Nucleus accumbens (tissue), 56 donors: ENCODE measurements at regions not wholly inside any gene's neighbourhood (a gene's known extent, or its start where the extent isn't known, plus 50 kb on each side); places are given as distances from the start of the nearest gene placed in this dataset.
A peak's percentile ranks its signal among the peaks of the same experiment; 100 is the strongest.
"Not testable (repeated sequence)": the region's sequence is repeated elsewhere in the genome, so short reads cannot be mapped to it uniquely, and the experiment has no call there.

ENCODE experiments used
- DNase-seq, 56 donors: peaks; one replicate each; lab custom pipeline; 2025; lab: John Stamatoyannopoulos, UW

DNA sequence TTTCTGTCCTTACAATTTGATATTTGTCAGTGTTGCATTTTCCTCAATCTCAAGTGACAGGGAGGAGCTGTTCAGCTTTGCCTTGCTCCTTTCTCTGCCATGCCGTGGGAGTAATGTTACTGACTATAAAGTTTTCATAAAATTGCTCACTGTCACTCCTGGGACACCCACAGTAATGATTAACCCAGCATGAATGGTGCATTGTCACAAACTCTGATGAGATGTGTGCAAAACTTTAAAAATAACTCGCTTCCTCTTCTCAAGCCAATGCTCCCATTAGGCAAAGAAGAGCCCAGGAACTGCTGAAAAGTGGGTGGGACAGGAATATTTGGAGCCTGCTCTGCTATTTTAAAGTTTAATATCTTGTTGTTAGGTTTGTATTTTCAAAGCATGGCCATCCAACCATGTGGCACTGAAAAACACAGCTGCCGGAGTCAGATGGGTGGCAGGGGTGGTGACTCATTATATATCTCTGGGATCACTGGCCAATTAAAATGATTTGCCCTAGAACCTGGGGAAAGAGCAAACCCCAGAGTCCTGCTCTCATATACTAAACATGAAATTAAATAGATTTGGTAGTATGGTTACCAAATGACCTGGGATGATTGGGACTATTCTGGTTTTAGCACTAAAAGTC lies 260.1 kb downstream of the BTBD3 start:
- peak in 19 of 56 donors; percentile 3 to 68 (median 28) for DNase-seq

DNA sequence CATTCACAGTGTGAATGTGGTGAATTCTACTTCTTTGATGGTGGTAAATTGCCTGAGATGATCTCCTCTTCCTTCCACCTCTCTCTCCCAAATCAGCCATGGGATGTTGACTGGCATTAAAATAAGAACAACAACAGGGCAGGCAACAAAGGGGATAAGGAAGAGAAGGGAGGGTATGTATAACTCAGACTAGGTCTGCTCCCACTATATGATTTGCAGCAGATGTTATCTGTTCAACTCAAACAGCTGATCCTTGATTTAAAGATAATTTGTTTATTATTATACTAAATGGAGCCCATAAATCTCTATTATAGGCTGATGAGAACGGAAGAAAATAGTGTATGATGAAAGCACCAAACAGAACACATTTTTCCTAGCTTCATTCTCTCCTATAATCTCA lies 262.0 kb downstream of the BTBD3 start:
- no peak for DNase-seq

- DNase-seq, result no peak
Observed at GRCh38 chr20:12180107-12180661, 262.5 kb downstream of the BTBD3 start.

- no peak for DNase-seq
Observed at GRCh38 chr20:12198281-12198680, 280.6 kb downstream of the BTBD3 start.

- DNase-seq, result no peak
Observed at GRCh38 chr20:12199703-12200102, 282.0 kb downstream of the BTBD3 start.

DNA sequence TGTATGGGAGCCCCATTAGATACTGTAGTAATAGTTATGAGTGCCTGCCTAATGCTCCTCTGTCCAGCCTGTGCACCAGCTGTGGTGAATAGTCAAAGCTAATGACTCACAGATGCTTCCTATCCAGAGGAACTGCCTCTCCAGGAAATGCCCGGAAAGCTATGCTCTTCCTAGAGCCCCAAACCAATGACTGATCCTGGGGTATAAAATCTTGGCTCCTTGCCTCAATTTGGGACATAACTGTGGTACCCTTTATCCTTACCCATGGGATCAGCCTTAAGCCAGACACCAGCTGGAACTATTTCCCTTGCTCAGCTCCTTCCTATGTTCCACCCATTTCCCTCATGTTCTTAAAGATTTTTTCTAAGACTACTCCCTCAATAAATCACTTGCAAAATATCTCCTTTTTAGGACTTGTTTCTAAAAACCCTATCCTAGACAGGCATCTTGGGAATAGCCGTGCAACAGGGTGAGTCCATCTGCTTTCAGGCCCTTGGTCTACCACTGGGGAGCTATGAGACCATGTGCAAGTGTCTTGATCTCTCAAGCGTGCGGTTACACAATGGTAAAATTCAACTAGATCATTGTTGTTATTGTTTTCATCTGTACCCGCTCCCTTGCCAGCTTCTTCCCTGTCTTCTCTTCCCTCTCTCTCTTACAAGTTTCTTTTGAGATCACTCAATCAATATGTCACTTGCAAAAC lies 283.7 kb downstream of the BTBD3 start:
- no peak for DNase-seq

GRCh38 chr20:12203399-12203798 lies 285.7 kb downstream of the BTBD3 start:
- no peak for DNase-seq

- no peak for DNase-seq
Observed at GRCh38 chr20:12203981-12204380, 286.3 kb downstream of the BTBD3 start.

- DNase-seq, result no peak
Observed at GRCh38 chr20:12207875-12208274, 290.2 kb downstream of the BTBD3 start.

- DNase-seq, result no peak
Observed at GRCh38 chr20:12210591-12210990, 292.9 kb downstream of the BTBD3 start.

GRCh38 chr20:12211361-12211760 lies 293.7 kb downstream of the BTBD3 start:
- DNase-seq, result no peak

DNA sequence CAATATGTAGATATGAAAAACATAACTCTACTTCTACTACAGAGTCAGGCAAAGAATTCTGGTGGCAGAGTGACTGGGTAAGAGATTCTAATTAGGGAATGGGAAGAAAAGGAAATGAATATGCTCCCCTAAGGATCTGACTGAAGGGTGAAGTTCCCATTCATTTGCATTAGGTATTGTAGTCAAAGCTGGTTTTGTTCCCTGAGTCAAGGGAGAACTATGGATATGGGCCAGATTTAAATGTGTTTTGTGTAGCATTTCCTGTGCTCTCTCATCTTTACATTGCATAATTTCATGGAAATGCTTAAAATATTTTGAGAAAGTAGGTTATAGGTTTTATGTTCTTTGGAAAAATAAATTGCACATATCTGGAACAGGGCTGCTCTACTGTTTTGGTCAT lies 299.7 kb downstream of the BTBD3 start:
- DNase-seq, result no peak

GRCh38 chr20:12219798-12220197 lies 302.1 kb downstream of the BTBD3 start:
- no peak for DNase-seq

DNA sequence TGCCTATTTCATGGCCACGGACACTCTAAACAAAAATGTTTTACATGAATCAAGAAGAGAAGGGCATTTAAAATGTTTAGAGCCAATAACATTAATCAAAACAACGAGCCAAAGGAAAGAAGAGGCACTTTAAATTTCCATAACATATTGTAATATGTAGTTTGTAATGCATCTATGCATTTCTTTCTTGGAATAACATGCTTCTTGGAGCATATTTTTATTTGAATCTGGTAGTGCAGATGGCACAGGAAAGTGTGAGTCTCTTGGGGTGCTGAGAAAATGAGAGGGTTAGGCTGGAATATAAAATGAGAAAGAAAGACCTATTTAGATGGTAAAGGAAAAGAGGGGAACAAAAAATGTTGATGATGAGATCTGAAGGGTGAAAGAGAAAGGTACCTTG lies 305.4 kb downstream of the BTBD3 start:
- DNase-seq, result no peak

DNA sequence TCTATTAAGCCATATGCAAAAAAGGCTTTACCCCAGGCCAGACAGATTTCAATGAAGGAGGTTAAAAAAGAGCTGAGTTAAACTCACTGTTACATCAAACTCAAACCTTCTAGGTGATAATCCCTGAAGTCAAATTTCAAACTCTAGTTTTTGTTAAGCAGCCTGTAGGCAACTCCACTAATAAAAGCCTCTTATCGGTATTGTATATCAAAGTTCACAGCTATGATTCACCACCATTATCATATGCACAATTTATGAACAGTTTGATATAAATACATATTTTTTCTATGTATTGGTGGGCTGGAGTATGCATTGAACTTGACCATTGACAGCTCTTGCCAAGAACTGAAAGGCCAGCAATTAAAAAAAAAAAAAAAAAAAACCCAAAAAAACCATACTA lies 308.2 kb downstream of the BTBD3 start:
- no peak for DNase-seq

DNA sequence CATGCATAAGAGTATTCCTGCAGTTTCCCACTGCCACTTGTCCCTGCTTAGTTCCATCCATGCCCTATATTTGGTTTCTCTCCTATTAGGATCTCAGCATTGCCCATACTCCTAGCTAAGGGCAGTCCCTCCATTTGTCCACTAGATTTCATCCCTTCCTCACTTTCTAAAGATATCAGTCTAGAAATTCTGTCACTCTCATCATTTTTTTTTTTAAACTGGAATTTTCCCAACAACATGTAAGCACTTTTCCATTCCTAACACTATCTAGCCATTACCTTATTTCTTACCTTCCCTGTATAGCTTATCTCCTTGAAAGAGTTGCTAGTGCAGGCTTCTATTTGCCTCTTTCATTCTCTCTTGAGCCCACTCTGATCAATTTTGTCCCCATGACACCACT lies 312.2 kb downstream of the BTBD3 start:
- DNase-seq, result no peak

GRCh38 chr20:12237772-12238171 lies 320.1 kb downstream of the BTBD3 start:
- DNase-seq, result peak in 52 of 56 donors; percentile 1 to 82 (median 48)

- no peak for DNase-seq
Observed at GRCh38 chr20:12241065-12241464, 323.4 kb downstream of the BTBD3 start.

GRCh38 chr20:12243327-12243726 lies 325.6 kb downstream of the BTBD3 start:
- no peak for DNase-seq

DNA sequence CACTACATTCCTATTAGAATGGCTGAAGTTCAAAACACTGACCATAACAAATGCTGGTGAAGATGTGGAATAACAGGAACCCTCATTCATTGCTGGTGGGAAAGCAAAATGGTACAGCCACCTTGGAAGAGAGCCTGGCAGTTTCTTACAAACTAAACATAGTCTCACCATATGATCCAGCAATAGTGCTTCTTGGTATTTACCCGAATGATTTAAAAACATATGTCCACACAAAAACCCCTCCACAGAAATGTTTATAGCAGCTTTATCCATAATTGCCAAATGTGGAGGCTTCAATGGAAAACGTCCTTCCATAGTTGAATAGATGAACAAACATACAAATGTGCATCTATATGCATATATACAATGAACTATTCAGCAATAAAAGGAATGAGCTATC lies 330.8 kb downstream of the BTBD3 start:
- no peak for DNase-seq

DNA sequence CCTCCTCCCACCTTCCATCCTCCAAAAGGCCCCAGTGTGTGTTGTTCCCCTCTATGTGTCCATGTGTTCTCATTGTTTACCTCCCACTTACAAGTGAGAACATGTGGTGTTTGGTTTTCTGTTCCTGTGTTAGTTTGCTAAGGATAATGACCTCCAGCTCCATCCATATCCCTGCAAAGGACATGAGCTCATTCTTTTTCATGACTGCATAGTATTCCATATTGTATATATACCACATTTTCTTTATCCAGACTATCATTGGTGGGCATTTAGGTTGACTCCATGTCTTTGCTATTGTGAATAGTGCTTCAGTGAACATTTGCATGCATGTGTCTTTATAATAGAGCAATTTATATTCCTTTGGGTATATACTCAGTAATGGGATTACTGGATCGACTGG lies 333.0 kb downstream of the BTBD3 start:
- DNase-seq, result not testable (repeated sequence)

- no peak for DNase-seq
Observed at GRCh38 chr20:12252793-12253192, 335.1 kb downstream of the BTBD3 start.
